HG02943 (cell line): ENCODE measurements at regions not wholly inside any gene's neighbourhood (a gene's known extent, or its start where the extent isn't known, plus 50 kb on each side); places are given as distances from the start of the nearest gene placed in this dataset.

Source experiments
- ATAC-seq: cut with Tn5 transposase; IDR thresholded peaks from one replicate; pipeline ENCODE4 v1.9.1; 2021; ENCODE audit warnings: mild to moderate bottlenecking, low read depth, moderate library complexity; ENCODE audit not compliant: unreplicated experiment

DNA sequence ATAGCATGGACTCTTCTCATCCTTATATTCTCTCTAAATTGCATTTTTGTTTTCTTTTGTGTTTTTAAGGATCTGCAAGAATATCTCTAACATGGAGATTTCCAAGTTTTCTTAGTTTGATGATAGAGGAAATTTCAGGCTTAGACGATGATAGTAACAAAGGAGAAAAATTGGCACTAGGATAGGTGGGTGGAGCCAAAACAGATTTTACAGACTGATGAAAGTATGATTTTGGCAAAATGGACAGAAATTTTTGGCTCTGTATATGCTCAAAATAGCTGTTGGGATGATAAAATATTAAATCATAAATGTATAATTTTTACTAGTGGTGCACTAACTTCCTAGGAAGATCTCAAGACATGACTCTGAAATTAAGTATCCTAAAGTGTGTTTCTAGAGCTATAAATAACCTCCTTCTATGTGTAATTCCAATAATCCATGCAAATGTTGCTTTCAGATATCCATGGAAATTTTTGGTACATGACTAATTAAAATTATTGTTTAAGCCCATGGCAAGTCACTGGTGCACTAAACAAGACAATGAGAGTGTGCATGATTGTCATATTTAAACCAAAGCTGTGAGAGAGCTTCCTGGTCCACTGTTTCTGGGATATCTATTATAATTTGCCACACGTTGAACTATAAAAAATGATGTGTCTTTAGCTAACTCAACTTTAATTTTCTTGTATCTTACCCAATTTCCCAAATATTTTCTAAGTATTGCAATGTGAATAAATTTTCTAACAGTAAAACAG lies 55.8 kb upstream of the NBEA start:
- ATAC-seq: no peak

DNA sequence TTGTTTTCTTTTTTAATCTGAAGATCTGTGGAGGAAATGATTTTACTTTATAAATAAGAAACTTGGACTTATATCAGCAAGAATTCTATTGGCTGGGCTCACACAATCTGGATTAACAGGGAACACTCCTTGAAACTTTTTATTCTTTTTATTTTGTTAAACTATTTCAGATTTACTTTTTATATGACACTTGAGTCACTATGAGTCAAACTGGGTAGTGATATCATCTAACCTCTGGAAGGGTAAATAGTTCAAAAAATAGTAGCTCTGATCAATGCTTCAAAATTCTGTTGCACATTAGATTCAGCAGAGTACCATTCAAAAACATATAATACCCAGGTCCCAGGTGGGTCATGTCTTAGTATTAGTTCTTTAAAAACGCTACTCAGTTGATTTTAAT lies 55.1 kb upstream of the NBEA start:
- ATAC-seq: no peak
